Endodermal cell (in vitro differentiated cells): ENCODE measurements at regions not wholly inside any gene's neighbourhood (a gene's known extent, or its start where the extent isn't known, plus 50 kb on each side); places are given as distances from the start of the nearest gene placed in this dataset.

ENCODE experiments used
- DNase-seq: peaks from one replicate; pipeline ENCODE4 v3.0.0-alpha.2; 2017
- H3K27ac ChIP-seq: 2 replicates; pipeline ENCODE4 v1.5.1; 2013; ENCODE audit warnings: mild to moderate bottlenecking, low read depth, low read length, moderate library complexity
- H3K27me3 ChIP-seq: 2 replicates; pipeline ENCODE4 v1.6.1; 2013; ENCODE audit warnings: mild to moderate bottlenecking, low read length, moderate library complexity; ENCODE audit not compliant: insufficient read depth, control insufficient read depth, poor library complexity, severe bottlenecking
- H3K36me3 ChIP-seq: 2 replicates; pipeline ENCODE4 v1.7.0; 2013; ENCODE audit warnings: mild to moderate bottlenecking, low read length, moderate library complexity; ENCODE audit not compliant: control insufficient read depth, insufficient read depth
- H3K4me1 ChIP-seq: one replicate; pipeline ENCODE4 v1.7.0; 2013; ENCODE audit warnings: low read length; ENCODE audit not compliant: control insufficient read depth, insufficient read depth
- H3K4me3 ChIP-seq: 2 replicates; pipeline ENCODE4 v1.5.1; 2013; ENCODE audit warnings: mild to moderate bottlenecking, low read length, moderate library complexity
- H3K9ac ChIP-seq: 2 replicates; pipeline ENCODE4 v1.6.1; 2013; ENCODE audit warnings: mild to moderate bottlenecking, low read length, moderate library complexity; ENCODE audit not compliant: poor library complexity, severe bottlenecking; ENCODE audit errors: extremely low read depth
- H3K9me3 ChIP-seq: 2 replicates; pipeline ENCODE4 v1.6.1; 2013; ENCODE audit warnings: mild to moderate bottlenecking, low read length, moderate library complexity; ENCODE audit not compliant: control insufficient read depth
- H3K27ac Mint-ChIP-seq: 2 replicates; pipeline ENCODE4 v1.8.0; 2020; ENCODE audit warnings: mixed read lengths
- H3K27me3 Mint-ChIP-seq: 2 replicates; pipeline ENCODE4 v1.8.0; 2021; ENCODE audit warnings: mild to moderate bottlenecking, mixed read lengths; ENCODE audit not compliant: insufficient read depth
- H3K36me3 Mint-ChIP-seq: 2 replicates; pipeline ENCODE4 v1.8.0; 2020; ENCODE audit warnings: low read depth, mixed read lengths
- H3K4me1 Mint-ChIP-seq: 2 replicates; pipeline ENCODE4 v1.8.0; 2020; ENCODE audit warnings: mixed read lengths
- H3K4me3 Mint-ChIP-seq: 2 replicates; pipeline ENCODE4 v1.8.0; 2020; ENCODE audit warnings: mild to moderate bottlenecking, moderate library complexity, mixed read lengths
- H3K9me3 Mint-ChIP-seq: 2 replicates; pipeline ENCODE4 v1.8.0; 2020; ENCODE audit warnings: mild to moderate bottlenecking, mixed read lengths
- CTCF ChIP-seq: fragments of 200-600 bp; sonication (generic); conservative IDR thresholded peaks from 2 replicates; pipeline ENCODE4 v1.5.0; 2021; ENCODE audit warnings: antibody characterized with exemption, mild to moderate bottlenecking
- WGBS, 2 experiments: methylation state at CpG; one replicate each; pipeline versions ENCODE4 v1.1.5 to v1.1.7; 2013; ENCODE audit warnings: missing lambda C conversion rate in 2 of 2, mixed read lengths in 1 of 2; ENCODE audit not compliant: insufficient coverage in 1 of 2, insufficient read length in 1 of 2; 5-methylcytosine and 5-hydroxymethylcytosine counted together

- Mint-ChIP-seq H3K36me3 (no peaks in the 10 kb centered on the region), H3K9me3 (no peaks in the 10 kb centered on the region), H3K4me1 (no peaks in the 10 kb centered on the region), H3K4me3 (no peak overlapping the region), H3K27ac (no peak overlapping the region), H3K27me3 (peaks cover 12% of the 10 kb centered on the region)
- no peaks in the 10 kb centered on the region for H3K9me3 ChIP-seq
- no peaks in the 10 kb centered on the region for H3K4me1 ChIP-seq
- no peaks in the 10 kb centered on the region for H3K27me3 ChIP-seq
- no peaks in the 10 kb centered on the region for H3K36me3 ChIP-seq
- no peak overlapping the region for H3K4me3 ChIP-seq
- DNase-seq, result peak; percentile 25
- TF ChIP-seq CTCF, result no peak
- no peak overlapping the region for H3K9ac ChIP-seq
- no peak overlapping the region for H3K27ac ChIP-seq
- 89 to 100% methylated on average over 3 to 4 of the region's 5 CpGs for WGBS, 2 experiments
Observed at GRCh38 chr19:29320086-29320485, 107.1 kb upstream of the UQCRFS1 start.

- Mint-ChIP-seq H3K27ac (no peak overlapping the region), H3K36me3 (no peaks in the 10 kb centered on the region), H3K27me3 (peaks cover 12% of the 10 kb centered on the region), H3K9me3 (no peaks in the 10 kb centered on the region), H3K4me1 (no peaks in the 10 kb centered on the region), H3K4me3 (no peak overlapping the region)
- TF ChIP-seq CTCF, result no peak
- WGBS, 2 experiments, result 92 to 97% methylated on average over 6 to 7 of the region's 7 CpGs
- no peak overlapping the region for H3K27ac ChIP-seq
- DNase-seq, result peak; percentile 23
- no peak overlapping the region for H3K4me3 ChIP-seq
- no peak overlapping the region for H3K9ac ChIP-seq
- H3K36me3 ChIP-seq, result no peaks in the 10 kb centered on the region
- H3K4me1 ChIP-seq, result no peaks in the 10 kb centered on the region
- H3K9me3 ChIP-seq, result no peaks in the 10 kb centered on the region
- H3K27me3 ChIP-seq, result no peaks in the 10 kb centered on the region
Observed at GRCh38 chr19:29320618-29321017, 107.7 kb upstream of the UQCRFS1 start.

GRCh38 chr19:29321116-29321515, 108.2 kb upstream of the UQCRFS1 start:
- no peaks in the 10 kb centered on the region for H3K36me3 ChIP-seq
- TF ChIP-seq CTCF, result no peak
- H3K4me3 ChIP-seq, result no peak overlapping the region
- no peaks in the 10 kb centered on the region for H3K27me3 ChIP-seq
- Mint-ChIP-seq H3K4me1 (no peaks in the 10 kb centered on the region), H3K4me3 (no peak overlapping the region), H3K27ac (no peak overlapping the region), H3K27me3 (peaks cover 12% of the 10 kb centered on the region), H3K36me3 (no peaks in the 10 kb centered on the region), H3K9me3 (no peaks in the 10 kb centered on the region)
- H3K27ac ChIP-seq, result no peak overlapping the region
- WGBS, 2 experiments, result 91% methylated on average over 1 of the region's 1 CpG; no CpG with 5 or more reads in 1 of the 2 experiments
- peak; percentile 28 for DNase-seq
- no peaks in the 10 kb centered on the region for H3K9me3 ChIP-seq
- H3K9ac ChIP-seq, result no peak overlapping the region
- H3K4me1 ChIP-seq, result no peaks in the 10 kb centered on the region
